Stomach (tissue), 4 donors: ENCODE measurements at regions not wholly inside any gene's neighbourhood (a gene's known extent, or its start where the extent isn't known, plus 50 kb on each side); places are given as distances from the start of the nearest gene placed in this dataset.

Experiments used
- POLR2A ChIP-seq, 4 donors: fragments of 450-650 bp; IDR thresholded peaks; one replicate each; pipeline ENCODE4 v1.6.1; 2016; ENCODE audit warnings: antibody characterized with exemption in 4 of 4, control low read depth in 2 of 4, mild to moderate bottlenecking in 1 of 4, moderate library complexity in 1 of 4
- TF ChIP-seq, protein P1 (sequence below), 7 experiments: fragments of 450-650 bp in 4 of 7; fragments of 200-600 bp in 3 of 7; sonication (generic) in 3 of 7; IDR thresholded peaks; one replicate each; pipeline ENCODE4 v1.5.1; 2016 to 2019; ENCODE audit warnings: antibody characterized with exemption in 7 of 7, control low read depth in 2 of 7, mild to moderate bottlenecking in 1 of 7

DNA sequence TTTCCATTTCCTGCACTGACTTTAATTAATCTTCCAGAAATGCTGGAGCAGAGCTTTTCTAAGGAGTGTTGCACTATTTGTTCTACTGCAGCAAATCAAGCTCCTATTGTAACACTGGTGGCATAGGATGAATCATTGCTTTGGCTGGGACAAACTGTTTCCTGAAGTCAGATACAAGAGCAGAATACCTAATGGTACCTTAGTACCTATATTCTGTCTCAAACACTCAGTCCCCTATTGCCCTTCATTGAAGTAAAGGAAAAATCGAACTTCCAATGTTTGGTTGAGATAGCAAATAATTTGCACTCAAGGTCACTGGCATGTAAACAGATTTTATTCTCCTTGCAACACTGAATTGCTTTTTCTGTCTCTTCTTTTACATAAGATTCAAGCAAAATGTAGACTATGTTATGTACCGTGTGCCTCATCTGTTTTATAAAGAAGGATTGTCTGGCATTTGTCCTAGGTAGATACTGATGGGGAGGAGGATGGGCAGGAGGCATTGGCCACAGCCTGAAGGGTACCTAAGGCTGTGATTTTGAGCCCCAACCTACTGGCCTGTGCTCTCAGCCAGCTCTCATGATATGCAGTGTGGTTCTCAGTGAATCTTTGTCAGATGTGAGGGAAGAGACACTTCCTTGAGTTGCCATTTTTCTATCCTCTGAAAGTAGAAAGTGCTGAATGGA lies 141.6 kb downstream of the AASDH start:
- TF ChIP-seq, protein P1, sequence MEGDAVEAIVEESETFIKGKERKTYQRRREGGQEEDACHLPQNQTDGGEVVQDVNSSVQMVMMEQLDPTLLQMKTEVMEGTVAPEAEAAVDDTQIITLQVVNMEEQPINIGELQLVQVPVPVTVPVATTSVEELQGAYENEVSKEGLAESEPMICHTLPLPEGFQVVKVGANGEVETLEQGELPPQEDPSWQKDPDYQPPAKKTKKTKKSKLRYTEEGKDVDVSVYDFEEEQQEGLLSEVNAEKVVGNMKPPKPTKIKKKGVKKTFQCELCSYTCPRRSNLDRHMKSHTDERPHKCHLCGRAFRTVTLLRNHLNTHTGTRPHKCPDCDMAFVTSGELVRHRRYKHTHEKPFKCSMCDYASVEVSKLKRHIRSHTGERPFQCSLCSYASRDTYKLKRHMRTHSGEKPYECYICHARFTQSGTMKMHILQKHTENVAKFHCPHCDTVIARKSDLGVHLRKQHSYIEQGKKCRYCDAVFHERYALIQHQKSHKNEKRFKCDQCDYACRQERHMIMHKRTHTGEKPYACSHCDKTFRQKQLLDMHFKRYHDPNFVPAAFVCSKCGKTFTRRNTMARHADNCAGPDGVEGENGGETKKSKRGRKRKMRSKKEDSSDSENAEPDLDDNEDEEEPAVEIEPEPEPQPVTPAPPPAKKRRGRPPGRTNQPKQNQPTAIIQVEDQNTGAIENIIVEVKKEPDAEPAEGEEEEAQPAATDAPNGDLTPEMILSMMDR (IDR thresholded peaks at IDR 0.05): no peak
- no peak for TF ChIP-seq POLR2A (IDR thresholded peaks at IDR 0.05)
